GM19043 (cell line): ENCODE measurements at regions not wholly inside any gene's neighbourhood (a gene's known extent, or its start where the extent isn't known, plus 50 kb on each side); places are given as distances from the start of the nearest gene placed in this dataset.
"Not testable (repeated sequence)": the region's sequence is repeated elsewhere in the genome, so short reads cannot be mapped to it uniquely, and the experiment has no call there.

Experiments used
- ATAC-seq: cut with Tn5 transposase; IDR thresholded peaks from one replicate; pipeline ENCODE4 v1.9.1; 2021; ENCODE audit warnings: low read depth; ENCODE audit not compliant: unreplicated experiment

DNA sequence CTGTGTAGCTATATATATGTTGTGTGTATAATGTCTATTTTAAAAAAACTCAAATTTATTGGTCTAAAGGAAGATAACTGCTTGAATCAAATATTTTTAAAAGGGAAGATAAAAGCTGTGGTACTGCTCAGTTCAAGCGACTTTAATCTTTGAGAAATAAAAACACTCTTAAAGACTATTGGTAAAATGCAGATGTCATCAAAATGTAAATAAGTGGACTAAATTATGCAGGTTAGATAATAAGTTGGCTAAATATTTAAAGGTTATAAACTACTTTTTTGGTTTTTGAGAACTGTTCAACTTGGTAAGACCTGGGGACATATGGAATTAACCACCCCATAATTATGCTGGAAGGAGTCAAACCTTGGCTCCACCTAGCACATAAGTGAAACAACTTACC is 144.7 kb upstream of the ITM2A start:
- no peak for ATAC-seq

DNA sequence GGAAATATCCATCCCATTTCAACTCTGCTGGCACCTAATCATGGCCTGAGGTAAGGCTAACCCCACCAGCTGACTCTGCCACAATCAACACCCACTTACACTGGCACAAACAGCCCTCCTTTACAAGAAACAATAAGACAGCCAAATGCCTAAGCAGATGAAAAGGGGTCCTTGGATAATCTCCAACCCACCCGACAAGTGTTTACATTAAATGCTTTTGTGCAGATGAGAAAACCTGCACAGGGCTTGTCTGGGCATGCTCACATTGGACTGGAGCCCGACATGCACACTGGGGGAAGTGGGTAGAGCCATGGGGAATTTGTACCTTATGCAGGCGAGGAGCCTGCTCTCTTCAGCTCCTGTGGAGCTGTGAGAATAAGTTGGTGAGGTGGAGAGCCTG is 138.9 kb upstream of the ITM2A start:
- no peak for ATAC-seq

DNA sequence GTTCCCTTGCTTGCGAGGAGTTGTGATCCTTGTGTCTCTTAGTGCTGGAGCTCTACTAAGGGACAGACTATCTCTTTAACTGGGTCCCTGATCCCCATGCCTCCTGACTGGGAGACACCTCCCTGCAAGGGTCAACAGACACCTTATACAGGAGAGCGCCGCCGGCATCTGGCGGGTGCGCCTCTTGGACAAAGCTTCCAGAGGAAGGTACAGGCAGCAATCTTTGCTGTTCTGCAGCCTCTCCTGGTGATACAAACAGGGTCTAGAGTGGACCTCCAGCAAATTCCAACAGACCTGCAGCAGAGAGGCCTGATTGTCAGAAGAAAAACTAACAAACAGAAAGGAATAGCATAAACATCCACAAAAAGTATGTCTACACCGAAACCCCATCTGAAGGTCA is 115.6 kb upstream of the ITM2A start:
- ATAC-seq: no peak

DNA sequence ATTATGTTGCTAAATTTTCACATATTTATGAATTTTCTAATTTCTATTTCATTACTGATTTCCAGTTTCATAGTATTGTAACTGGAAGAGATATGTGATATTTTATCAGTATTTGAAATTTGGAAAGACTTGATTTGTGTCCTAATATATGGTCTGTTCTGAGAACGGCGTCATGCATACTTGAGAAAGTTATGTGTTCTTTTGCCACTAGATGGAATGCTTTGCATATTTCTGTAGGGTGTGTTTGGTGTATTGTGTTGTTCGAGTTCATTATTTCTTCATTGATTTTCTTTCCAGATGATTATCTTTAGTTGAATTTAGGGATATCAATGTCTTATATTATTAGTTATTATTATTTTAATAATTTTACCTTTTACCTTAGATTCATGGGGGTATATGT is 110.6 kb upstream of the ITM2A start:
- no peak for ATAC-seq

DNA sequence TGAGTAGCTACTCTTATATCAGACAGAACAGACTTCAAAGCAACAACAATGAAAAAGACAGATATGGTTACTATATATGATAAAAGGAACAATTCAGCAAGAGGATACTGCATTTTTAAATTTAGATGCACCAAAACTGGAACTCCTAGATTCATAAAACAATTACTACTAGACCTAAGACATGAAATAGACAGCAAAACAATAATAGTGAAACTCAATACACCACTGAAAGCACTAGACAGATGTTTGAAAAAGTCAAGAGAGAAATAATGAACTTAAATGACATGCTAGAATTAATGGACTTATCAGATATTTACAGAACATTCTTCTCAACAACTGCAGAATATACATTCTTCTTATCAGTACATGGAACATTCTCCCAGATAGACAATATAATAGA is 99.5 kb upstream of the ITM2A start:
- no peak for ATAC-seq

DNA sequence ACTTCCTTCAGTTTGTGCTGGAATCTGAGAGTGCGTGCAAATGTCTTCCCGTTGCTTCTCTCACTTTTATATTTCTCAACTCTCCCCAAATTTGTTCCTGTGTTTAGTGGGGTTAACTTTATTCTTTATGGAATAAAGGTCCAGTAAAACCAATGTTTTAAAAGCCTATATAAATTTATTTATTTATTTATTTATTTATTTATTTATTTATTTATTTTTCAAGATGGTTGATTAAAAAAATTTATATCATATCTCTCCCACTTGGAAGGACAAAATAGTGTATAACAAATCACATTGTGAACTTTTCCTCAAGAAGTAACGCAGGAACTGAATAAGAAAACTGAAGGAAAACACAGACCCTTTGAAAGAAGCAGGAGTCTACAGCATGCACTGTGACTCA is 95.3 kb upstream of the ITM2A start:
- ATAC-seq: no peak

DNA sequence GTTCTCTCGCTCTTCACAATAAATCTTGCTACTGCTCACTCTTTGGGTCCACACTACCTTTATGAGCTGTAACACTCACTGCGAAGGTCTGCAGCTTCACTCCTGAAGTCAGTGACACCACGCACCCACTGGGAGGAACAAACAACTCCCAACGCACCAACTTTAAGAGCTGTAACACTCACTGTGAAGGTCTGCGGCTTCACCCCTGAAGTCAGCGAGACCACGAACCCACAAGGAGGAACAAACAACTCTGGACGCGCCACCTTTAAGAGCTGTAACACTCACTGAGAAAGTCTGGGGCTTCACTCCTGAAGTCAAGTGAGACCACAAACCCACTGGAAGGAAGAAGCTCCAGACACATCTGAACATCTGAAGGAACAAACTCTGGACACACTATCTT is 89.5 kb upstream of the ITM2A start:
- not testable (repeated sequence) for ATAC-seq

DNA sequence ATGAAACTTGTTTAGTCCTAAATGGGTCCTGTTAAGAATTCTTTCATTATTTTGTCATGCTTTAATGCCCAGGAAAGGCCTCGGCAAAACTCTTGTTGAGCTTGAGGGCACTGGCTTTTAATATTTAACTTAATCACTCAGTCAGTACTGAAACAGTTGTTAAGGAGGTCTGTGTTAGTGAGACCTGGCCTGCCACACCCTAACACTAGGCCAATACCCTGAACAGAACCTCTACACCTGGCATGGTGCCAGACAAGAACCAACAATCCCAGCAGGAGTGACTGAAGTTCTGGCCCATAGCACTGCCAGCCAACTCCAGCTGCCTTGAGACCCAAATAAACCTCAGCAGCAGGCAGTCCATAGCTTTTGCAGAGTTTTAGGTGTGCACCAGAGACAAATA is 85.7 kb upstream of the ITM2A start:
- ATAC-seq: peak; percentile 78

DNA sequence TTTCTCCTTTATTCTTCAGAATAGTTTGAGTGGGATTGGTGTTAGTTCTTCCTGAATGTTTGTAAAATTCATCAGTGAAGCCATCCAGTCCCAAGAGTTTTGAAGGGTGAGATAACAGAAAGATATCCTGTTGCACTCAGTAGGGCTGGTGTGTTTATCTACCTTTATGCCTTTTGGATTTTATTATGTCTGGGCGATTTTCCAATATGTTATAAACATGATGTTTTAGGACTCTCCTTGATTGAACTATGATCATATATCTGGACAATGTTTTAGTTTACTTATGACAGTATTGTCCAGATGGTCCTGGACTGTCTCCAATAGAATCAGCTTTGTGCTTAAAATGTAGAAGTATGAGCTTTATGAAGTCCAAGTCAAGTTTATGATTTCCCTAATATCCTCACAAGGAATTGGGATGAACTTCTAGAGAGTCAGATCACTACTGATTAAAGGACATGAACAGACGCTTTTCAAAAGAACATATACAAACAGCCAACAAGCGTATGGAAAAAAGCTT is 77.6 kb upstream of the ITM2A start:
- ATAC-seq: no peak

DNA sequence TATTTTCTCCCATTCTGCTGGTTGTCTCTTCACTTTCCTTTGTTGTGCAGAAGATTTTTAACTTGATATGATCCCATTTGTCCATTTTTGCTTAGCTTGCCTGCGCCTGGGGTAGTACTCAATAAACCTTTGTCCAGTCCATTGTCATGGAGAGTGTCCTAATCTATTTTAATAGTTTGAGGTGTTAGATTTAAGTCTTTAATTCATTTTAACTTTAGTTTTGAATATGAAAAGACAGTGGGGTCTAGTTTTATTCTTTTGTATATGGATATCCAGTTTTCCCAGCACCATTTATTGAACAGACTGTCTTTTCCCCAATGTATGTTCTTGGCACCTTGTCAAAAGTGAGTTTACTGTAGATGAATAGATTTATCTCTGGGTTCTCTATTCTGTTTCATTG is 76.0 kb upstream of the ITM2A start:
- ATAC-seq: no peak

DNA sequence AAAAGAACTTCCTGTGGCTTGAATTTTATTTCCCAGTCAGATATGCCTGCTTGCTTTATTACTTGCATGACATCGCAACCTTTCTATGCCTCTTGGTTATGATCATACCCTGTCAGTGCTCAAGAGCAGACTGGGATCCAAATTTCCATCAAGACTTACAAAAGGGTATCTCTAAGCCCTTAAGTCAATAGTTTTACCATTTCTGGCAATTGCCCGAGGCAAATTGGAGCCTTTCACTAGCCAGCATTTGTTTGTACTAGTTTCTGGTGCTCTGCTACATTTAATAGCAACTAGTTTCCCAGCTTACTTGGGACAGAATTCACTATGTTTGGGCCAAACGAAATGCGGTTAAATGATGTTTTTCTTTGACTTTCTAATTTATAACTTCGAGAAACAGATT is 73.2 kb upstream of the ITM2A start:
- no peak for ATAC-seq
